ENCODE measurements at regions not wholly inside any gene's neighbourhood (a gene's known extent, or its start where the extent isn't known, plus 50 kb on each side); places are given as distances from the start of the nearest gene placed in this dataset.

DNA sequence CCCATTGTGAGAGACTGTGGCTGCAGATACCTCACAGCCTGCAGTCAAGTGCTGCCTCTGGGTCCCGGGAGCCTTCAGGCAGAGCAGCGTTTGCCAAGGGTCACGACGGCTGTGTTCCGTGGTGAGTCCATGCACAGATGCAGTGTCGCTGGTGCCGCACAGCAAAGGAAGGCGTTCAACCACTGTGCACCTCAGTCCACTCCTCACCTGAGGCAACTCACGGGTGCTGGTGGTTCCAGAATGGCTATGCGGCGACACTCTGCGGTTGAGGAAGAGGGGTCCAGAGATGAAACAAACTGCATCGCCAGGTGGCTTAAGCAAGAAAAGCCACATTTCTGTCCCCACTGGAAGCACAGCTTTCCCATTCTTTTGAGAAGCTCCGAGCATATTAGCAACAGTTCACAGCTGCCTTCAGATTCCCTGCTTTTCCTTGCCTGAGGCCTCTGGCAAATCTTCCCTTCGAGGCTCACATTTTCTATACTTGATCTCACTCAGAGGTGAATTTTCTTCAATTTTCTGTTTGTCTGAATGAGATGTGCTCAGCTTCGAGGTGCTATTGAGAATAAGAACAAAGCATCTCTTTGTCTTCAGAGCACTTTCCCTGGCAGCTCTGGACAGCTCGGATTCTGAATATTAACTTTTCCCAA lies 208.8 kb upstream of the TWIST2 start:
- H3K4me3 ChIP-seq = no peak overlapping the region

DNA sequence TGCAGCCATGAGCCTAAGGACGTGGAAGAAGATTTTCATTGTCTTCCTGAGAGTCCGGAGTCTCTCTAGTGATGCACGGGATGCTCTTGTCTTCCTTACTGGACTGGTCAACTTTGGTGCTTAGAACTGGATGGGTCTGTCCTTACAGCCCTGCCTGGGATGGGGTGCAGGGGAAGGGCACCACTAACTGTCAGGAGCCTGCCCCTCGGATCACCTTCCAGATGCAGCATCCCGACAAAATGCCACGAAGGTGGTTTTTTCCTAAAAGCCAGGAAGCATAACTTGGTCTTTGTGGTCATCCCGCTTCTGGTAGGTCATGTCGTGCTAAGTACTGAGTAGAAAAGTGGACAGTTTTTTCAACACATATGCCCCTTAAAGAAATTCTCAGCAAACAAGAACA lies 207.4 kb upstream of the TWIST2 start:
- Histone ChIP-seq H3K9ac (ENCODE audit: insufficient read depth in 1 of 2, low read length in 2 of 2) (no peak overlapping the region), H3K4me3 (no peak overlapping the region), H3K36me3 (ENCODE audit: control insufficient read depth in 4 of 4, insufficient read depth in 4 of 4, low read length in 4 of 4) (no peaks in the 10 kb centered on the region), H3K4me1 (ENCODE audit: control insufficient read depth in 5 of 5, insufficient read depth in 5 of 5, low read length in 5 of 5) (peaks cover 0 to 2% (median 0%) of the 10 kb centered on the region in 5 donors), H3K27me3 (ENCODE audit: control insufficient read depth in 3 of 3, insufficient read depth in 3 of 3, low read length in 2 of 3) (no peaks in the 10 kb centered on the region), H3K27ac (ENCODE audit: low read depth in 1 of 2, low read length in 1 of 2) (no peak overlapping the region), H3K9me3 (ENCODE audit: control insufficient read depth in 4 of 4, insufficient read depth in 3 of 4, low read length in 3 of 4) (peaks cover 0 to 2% (median 0%) of the 10 kb centered on the region in 4 donors)
- 56 to 86% methylated on average over 8 of the region's 8 CpGs for WGBS, 2 donors
- no peak for DNase-seq
- TF ChIP-seq, protein P1, sequence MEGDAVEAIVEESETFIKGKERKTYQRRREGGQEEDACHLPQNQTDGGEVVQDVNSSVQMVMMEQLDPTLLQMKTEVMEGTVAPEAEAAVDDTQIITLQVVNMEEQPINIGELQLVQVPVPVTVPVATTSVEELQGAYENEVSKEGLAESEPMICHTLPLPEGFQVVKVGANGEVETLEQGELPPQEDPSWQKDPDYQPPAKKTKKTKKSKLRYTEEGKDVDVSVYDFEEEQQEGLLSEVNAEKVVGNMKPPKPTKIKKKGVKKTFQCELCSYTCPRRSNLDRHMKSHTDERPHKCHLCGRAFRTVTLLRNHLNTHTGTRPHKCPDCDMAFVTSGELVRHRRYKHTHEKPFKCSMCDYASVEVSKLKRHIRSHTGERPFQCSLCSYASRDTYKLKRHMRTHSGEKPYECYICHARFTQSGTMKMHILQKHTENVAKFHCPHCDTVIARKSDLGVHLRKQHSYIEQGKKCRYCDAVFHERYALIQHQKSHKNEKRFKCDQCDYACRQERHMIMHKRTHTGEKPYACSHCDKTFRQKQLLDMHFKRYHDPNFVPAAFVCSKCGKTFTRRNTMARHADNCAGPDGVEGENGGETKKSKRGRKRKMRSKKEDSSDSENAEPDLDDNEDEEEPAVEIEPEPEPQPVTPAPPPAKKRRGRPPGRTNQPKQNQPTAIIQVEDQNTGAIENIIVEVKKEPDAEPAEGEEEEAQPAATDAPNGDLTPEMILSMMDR (IDR thresholded peaks at IDR 0.05; ENCODE audit: control extremely low read depth, extremely low read depth) = no peak
- ATAC-seq (ENCODE audit: insufficient read depth, low FRiP score) = no peak

More for the DNA sequence above, 208.8 kb upstream of the TWIST2 start:
- Histone ChIP-seq H3K27ac (ENCODE audit: low read depth in 1 of 2, low read length in 1 of 2) (no peak overlapping the region), H3K9ac (ENCODE audit: insufficient read depth in 1 of 2, low read length in 2 of 2) (no peak overlapping the region), H3K9me3 (ENCODE audit: control insufficient read depth in 4 of 4, insufficient read depth in 3 of 4, low read length in 3 of 4) (peaks cover 0 to 2% (median 0%) of the 10 kb centered on the region in 4 donors), H3K4me1 (ENCODE audit: control insufficient read depth in 5 of 5, insufficient read depth in 5 of 5, low read length in 5 of 5) (no peaks in the 10 kb centered on the region), H3K36me3 (ENCODE audit: control insufficient read depth in 4 of 4, insufficient read depth in 4 of 4, low read length in 4 of 4) (no peaks in the 10 kb centered on the region), H3K27me3 (ENCODE audit: control insufficient read depth in 3 of 3, insufficient read depth in 3 of 3, low read length in 2 of 3) (peaks cover 0 to 3% (median 0%) of the 10 kb centered on the region in 3 donors)
- 85 to 87% methylated on average over 17 of the region's 17 CpGs for WGBS, 2 donors
- TF ChIP-seq, protein P1 (IDR thresholded peaks at IDR 0.05; ENCODE audit: control extremely low read depth, extremely low read depth) = no peak
- no peak for DNase-seq
- ATAC-seq (ENCODE audit: insufficient read depth, low FRiP score) = no peak

- peaks cover 0 to 5% (median 0%) of the 10 kb centered on the region in 5 donors for H3K4me1 ChIP-seq (ENCODE audit: control insufficient read depth in 5 of 5, insufficient read depth in 5 of 5, low read length in 5 of 5)
- H3K27me3 ChIP-seq (ENCODE audit: control insufficient read depth in 3 of 3, insufficient read depth in 3 of 3, low read length in 2 of 3) = no peaks in the 10 kb centered on the region
- TF ChIP-seq, protein P1 (IDR thresholded peaks at IDR 0.05; ENCODE audit: control extremely low read depth, extremely low read depth) = no peak
- 88 to 95% methylated on average over 12 of the region's 12 CpGs for WGBS, 2 donors
- H3K36me3 ChIP-seq (ENCODE audit: control insufficient read depth in 4 of 4, insufficient read depth in 4 of 4, low read length in 4 of 4) = no peaks in the 10 kb centered on the region
- no peak overlapping the region for H3K9ac ChIP-seq (ENCODE audit: insufficient read depth in 1 of 2, low read length in 2 of 2)
- no peak overlapping the region for H3K4me3 ChIP-seq
- DNase-seq = no peak
- no peak overlapping the region for H3K27ac ChIP-seq (ENCODE audit: low read depth in 1 of 2, low read length in 1 of 2)
- ATAC-seq (ENCODE audit: insufficient read depth, low FRiP score) = no peak
- H3K9me3 ChIP-seq (ENCODE audit: control insufficient read depth in 4 of 4, insufficient read depth in 3 of 4, low read length in 3 of 4) = no peaks in the 10 kb centered on the region
Observed at GRCh38 chr2:238642973-238643372, 204.9 kb upstream of the TWIST2 start.
